Nephron (organoid): ENCODE measurements at regions not wholly inside any gene's neighbourhood (a gene's known extent, or its start where the extent isn't known, plus 50 kb on each side); places are given as distances from the start of the nearest gene placed in this dataset.
A peak's percentile ranks its signal among the peaks of the same experiment; 100 is the strongest.

Source experiments
- H3K27ac Mint-ChIP-seq, 3 experiments: 2 replicates each; pipeline ENCODE4 v1.8.0; 2020; ENCODE audit warnings: mixed read lengths in 3 of 3, mild to moderate bottlenecking in 2 of 3, moderate library complexity in 1 of 3
- H3K27me3 Mint-ChIP-seq: 2 replicates; pipeline ENCODE4 v1.8.0; 2021; ENCODE audit warnings: low read depth, mild to moderate bottlenecking, moderate library complexity, mixed read lengths
- H3K36me3 Mint-ChIP-seq: 2 replicates; pipeline ENCODE4 v1.8.0; 2020; ENCODE audit warnings: low read depth, mixed read lengths
- H3K4me1 Mint-ChIP-seq: 2 replicates; pipeline ENCODE4 v1.8.0; 2020; ENCODE audit warnings: mixed read lengths
- H3K4me3 Mint-ChIP-seq, 3 experiments: 2 replicates each; pipeline ENCODE4 v1.8.0; 2020; ENCODE audit warnings: mild to moderate bottlenecking in 3 of 3, mixed read lengths in 3 of 3, moderate library complexity in 2 of 3
- H3K9me3 Mint-ChIP-seq: 2 replicates; pipeline ENCODE4 v1.8.0; 2020; ENCODE audit warnings: mixed read lengths
- CTCF ChIP-seq, 3 experiments: fragments of 200-600 bp; sonication (generic); IDR thresholded peaks; one replicate each; pipeline ENCODE4 v1.5.0; 2021; ENCODE audit warnings: antibody characterized with exemption in 3 of 3; ENCODE audit not compliant: unreplicated experiment in 3 of 3

GRCh38 chrX:88865634-88866033 is 118.6 kb downstream of the CPXCR1 start:
- H3K9me3 Mint-ChIP-seq: no peaks in the 10 kb centered on the region
- no peak overlapping the region for H3K4me3 Mint-ChIP-seq
- no peak for TF ChIP-seq CTCF (IDR thresholded peaks at IDR 0.05; ENCODE audit: unreplicated experiment in 3 of 3)
- no peaks in the 10 kb centered on the region for H3K4me1 Mint-ChIP-seq
- no peak overlapping the region for H3K27ac Mint-ChIP-seq
- H3K27me3 Mint-ChIP-seq: no peaks in the 10 kb centered on the region
- no peaks in the 10 kb centered on the region for H3K36me3 Mint-ChIP-seq

GRCh38 chrX:88881536-88881935 is 134.5 kb downstream of the CPXCR1 start:
- H3K27ac Mint-ChIP-seq: no peak overlapping the region
- H3K4me3 Mint-ChIP-seq: no peak overlapping the region
- peaks cover 10% of the 10 kb centered on the region for H3K4me1 Mint-ChIP-seq
- TF ChIP-seq CTCF (IDR thresholded peaks at IDR 0.05; ENCODE audit: unreplicated experiment in 3 of 3): no peak
- peaks cover 5% of the 10 kb centered on the region for H3K9me3 Mint-ChIP-seq
- H3K36me3 Mint-ChIP-seq: no peaks in the 10 kb centered on the region
- H3K27me3 Mint-ChIP-seq: no peaks in the 10 kb centered on the region

- TF ChIP-seq CTCF (IDR thresholded peaks at IDR 0.05; ENCODE audit: unreplicated experiment in 3 of 3): no peak
- Mint-ChIP-seq H3K27ac (no peak overlapping the region), H3K4me3 (no peak overlapping the region), H3K36me3 (no peaks in the 10 kb centered on the region), H3K27me3 (no peaks in the 10 kb centered on the region), H3K9me3 (peaks cover 6% of the 10 kb centered on the region), H3K4me1 (peaks cover 10% of the 10 kb centered on the region)
Measured at GRCh38 chrX:88883200-88883599, 136.2 kb downstream of the CPXCR1 start.

GRCh38 chrX:88886908-88887307 is 139.9 kb downstream of the CPXCR1 start:
- Mint-ChIP-seq H3K36me3 (no peaks in the 10 kb centered on the region), H3K27ac (no peak overlapping the region), H3K9me3 (peaks cover 6% of the 10 kb centered on the region), H3K27me3 (no peaks in the 10 kb centered on the region), H3K4me1 (no peaks in the 10 kb centered on the region), H3K4me3 (no peak overlapping the region)
- TF ChIP-seq CTCF (IDR thresholded peaks at IDR 0.05; ENCODE audit: unreplicated experiment in 3 of 3): no peak

- Mint-ChIP-seq H3K9me3 (peaks cover 2% of the 10 kb centered on the region), H3K27ac (no peak overlapping the region), H3K4me1 (no peaks in the 10 kb centered on the region), H3K4me3 (no peak overlapping the region), H3K27me3 (no peaks in the 10 kb centered on the region), H3K36me3 (no peaks in the 10 kb centered on the region)
- TF ChIP-seq CTCF (IDR thresholded peaks at IDR 0.05; ENCODE audit: unreplicated experiment in 3 of 3): no peak
Measured at GRCh38 chrX:88903989-88904718, 157.1 kb downstream of the CPXCR1 start.

GRCh38 chrX:88908056-88908455 is 161.0 kb downstream of the CPXCR1 start:
- H3K4me1 Mint-ChIP-seq: no peaks in the 10 kb centered on the region
- H3K27me3 Mint-ChIP-seq: no peaks in the 10 kb centered on the region
- H3K36me3 Mint-ChIP-seq: no peaks in the 10 kb centered on the region
- H3K9me3 Mint-ChIP-seq: peaks cover 2% of the 10 kb centered on the region
- H3K27ac Mint-ChIP-seq: peak overlapping the region in 2 of 3 experiments; percentile 27 to 51
- TF ChIP-seq CTCF (IDR thresholded peaks at IDR 0.05; ENCODE audit: unreplicated experiment in 3 of 3): no peak
- H3K4me3 Mint-ChIP-seq: no peak overlapping the region
